ENCODE measurements at regions not wholly inside any gene's neighbourhood (a gene's known extent, or its start where the extent isn't known, plus 50 kb on each side); places are given as distances from the start of the nearest gene placed in this dataset.

GRCh38 chr6:170100046-170100445 lies 190.8 kb downstream of the DLL1 start:
- no peak for DNase-seq

GRCh38 chr6:170099387-170099786 lies 191.5 kb downstream of the DLL1 start:
- DNase-seq: no peak

- no peak for DNase-seq
These were observed 192.3 kb downstream of the DLL1 start for GRCh38 chr6:170098428-170099170.

- DNase-seq: no peak
These were observed 193.1 kb downstream of the DLL1 start for GRCh38 chr6:170097505-170098427.

- no peak for DNase-seq
These were observed 193.9 kb downstream of the DLL1 start for GRCh38 chr6:170096803-170097504.

GRCh38 chr6:170096191-170096802 lies 194.6 kb downstream of the DLL1 start:
- DNase-seq: no peak

- DNase-seq: no peak
These were observed 195.5 kb downstream of the DLL1 start for GRCh38 chr6:170095273-170095981.

GRCh38 chr6:170094686-170095272 lies 196.1 kb downstream of the DLL1 start:
- no peak for DNase-seq

- DNase-seq: no peak
These were observed 197.0 kb downstream of the DLL1 start for GRCh38 chr6:170093658-170094596.

GRCh38 chr6:170093276-170093657 lies 197.6 kb downstream of the DLL1 start:
- no peak for DNase-seq

- peak in 1 of 58 donors; percentile 27 for DNase-seq
These were observed 198.1 kb downstream of the DLL1 start for GRCh38 chr6:170092826-170093225.

- no peak for DNase-seq
These were observed 199.0 kb downstream of the DLL1 start for GRCh38 chr6:170091639-170092579.

- DNase-seq: no peak
These were observed 199.8 kb downstream of the DLL1 start for GRCh38 chr6:170091000-170091638.

GRCh38 chr6:170090561-170090960 lies 200.3 kb downstream of the DLL1 start:
- DNase-seq: no peak

GRCh38 chr6:170089963-170090362 lies 200.9 kb downstream of the DLL1 start:
- DNase-seq: no peak

- no peak for DNase-seq
These were observed 202.3 kb downstream of the DLL1 start for GRCh38 chr6:170088582-170088955.

- no peak for DNase-seq
These were observed 202.8 kb downstream of the DLL1 start for GRCh38 chr6:170087941-170088581.
